ENCODE measurements at regions not wholly inside any gene's neighbourhood (a gene's known extent, or its start where the extent isn't known, plus 50 kb on each side); places are given as distances from the start of the nearest gene placed in this dataset.
"Not testable (repeated sequence)": the region's sequence is repeated elsewhere in the genome, so short reads cannot be mapped to it uniquely, and the experiment has no call there.

GRCh38 chr2:145887915-145888314, 1368.0 kb upstream of the ZEB2 start:
- H3K27me3 Mint-ChIP-seq, result no peaks in the 10 kb centered on the region
- no peak overlapping the region for H3K27ac Mint-ChIP-seq
- peaks cover 5% of the 10 kb centered on the region for H3K9me3 Mint-ChIP-seq
- intact Hi-C loops (cut with micrococcal nuclease), result no loop called here
- H3K36me3 Mint-ChIP-seq, result no peaks in the 10 kb centered on the region
- H3K4me1 Mint-ChIP-seq (ENCODE audit: low read depth), result no peaks in the 10 kb centered on the region
- no peak for DNase-seq
- POLR2A ChIA-PET, result no interaction called here
- CTCF ChIA-PET, result no interaction called here
- no peak overlapping the region for H3K4me3 Mint-ChIP-seq

GRCh38 chr2:145880997-145881396, 1361.1 kb upstream of the ZEB2 start:
- H3K36me3 Mint-ChIP-seq, H3K4me3 Mint-ChIP-seq, POLR2A ChIA-PET: not testable (repeated sequence)

GRCh38 chr2:145875016-145875415, 1355.1 kb upstream of the ZEB2 start:
- no peaks in the 10 kb centered on the region for H3K36me3 Mint-ChIP-seq
- ChIA-PET CTCF (no interaction called here), POLR2A (no interaction called here)
- H3K27ac Mint-ChIP-seq, result no peak overlapping the region
- no peaks in the 10 kb centered on the region for H3K4me1 Mint-ChIP-seq (ENCODE audit: low read depth)
- no peaks in the 10 kb centered on the region for H3K9me3 Mint-ChIP-seq
- intact Hi-C loops (cut with micrococcal nuclease), result no loop called here
- DNase-seq, result no peak
- no peaks in the 10 kb centered on the region for H3K27me3 Mint-ChIP-seq
- H3K4me3 Mint-ChIP-seq, result no peak overlapping the region

More at GRCh38 chr2:145880997-145881396, 1361.1 kb upstream of the ZEB2 start:
- DNase-seq; H3K9me3 Mint-ChIP-seq; CTCF ChIA-PET; intact Hi-C loops (cut with micrococcal nuclease); H3K27me3 Mint-ChIP-seq; H3K27ac Mint-ChIP-seq; H3K4me1 Mint-ChIP-seq (ENCODE audit: low read depth): not testable (repeated sequence)

GRCh38 chr2:145874466-145874865, 1354.5 kb upstream of the ZEB2 start:
- no peaks in the 10 kb centered on the region for H3K9me3 Mint-ChIP-seq
- CTCF ChIA-PET, result no interaction called here
- H3K4me3 Mint-ChIP-seq, result no peak overlapping the region
- no peaks in the 10 kb centered on the region for H3K27me3 Mint-ChIP-seq
- H3K36me3 Mint-ChIP-seq, result no peaks in the 10 kb centered on the region
- no peak overlapping the region for H3K27ac Mint-ChIP-seq
- POLR2A ChIA-PET, result no interaction called here
- no peaks in the 10 kb centered on the region for H3K4me1 Mint-ChIP-seq (ENCODE audit: low read depth)
- DNase-seq, result no peak
- intact Hi-C loops (cut with micrococcal nuclease), result no loop called here

- intact Hi-C loops (cut with micrococcal nuclease), result no loop called here
- POLR2A ChIA-PET, result no interaction called here
- H3K27ac Mint-ChIP-seq, result no peak overlapping the region
- DNase-seq, result no peak
- H3K27me3 Mint-ChIP-seq, result no peaks in the 10 kb centered on the region
- no peaks in the 10 kb centered on the region for H3K36me3 Mint-ChIP-seq
- no peaks in the 10 kb centered on the region for H3K9me3 Mint-ChIP-seq
- H3K4me1 Mint-ChIP-seq (ENCODE audit: low read depth), result no peaks in the 10 kb centered on the region
- CTCF ChIA-PET, result no interaction called here
- H3K4me3 Mint-ChIP-seq, result no peak overlapping the region
Measured at GRCh38 chr2:145864501-145864900, 1344.6 kb upstream of the ZEB2 start.

GRCh38 chr2:145861940-145862339, 1342.0 kb upstream of the ZEB2 start:
- POLR2A ChIA-PET, result no interaction called here
- CTCF ChIA-PET, result no interaction called here
- no peaks in the 10 kb centered on the region for H3K36me3 Mint-ChIP-seq

GRCh38 chr2:145860083-145860482, 1340.2 kb upstream of the ZEB2 start:
- Mint-ChIP-seq H3K4me3 (no peak overlapping the region), H3K27ac (no peak overlapping the region), H3K36me3 (no peaks in the 10 kb centered on the region), H3K27me3 (no peaks in the 10 kb centered on the region), H3K4me1 (ENCODE audit: low read depth) (no peaks in the 10 kb centered on the region), H3K9me3 (no peaks in the 10 kb centered on the region)
- ChIA-PET POLR2A (no interaction called here), CTCF (no interaction called here)
- intact Hi-C loops (cut with micrococcal nuclease), result no loop called here
- no peak for DNase-seq

More at GRCh38 chr2:145861940-145862339, 1342.0 kb upstream of the ZEB2 start:
- no peaks in the 10 kb centered on the region for H3K27me3 Mint-ChIP-seq
- no peaks in the 10 kb centered on the region for H3K9me3 Mint-ChIP-seq
- intact Hi-C loops (cut with micrococcal nuclease), result no loop called here
- no peaks in the 10 kb centered on the region for H3K4me1 Mint-ChIP-seq (ENCODE audit: low read depth)
- no peak overlapping the region for H3K27ac Mint-ChIP-seq
- H3K4me3 Mint-ChIP-seq, result no peak overlapping the region
- DNase-seq, result no peak

GRCh38 chr2:145855142-145855541, 1335.2 kb upstream of the ZEB2 start:
- no peak for DNase-seq
- Mint-ChIP-seq H3K27me3 (no peaks in the 10 kb centered on the region), H3K9me3 (no peaks in the 10 kb centered on the region), H3K4me3 (no peak overlapping the region), H3K27ac (no peak overlapping the region), H3K4me1 (ENCODE audit: low read depth) (no peaks in the 10 kb centered on the region), H3K36me3 (no peaks in the 10 kb centered on the region)
- ChIA-PET POLR2A (no interaction called here), CTCF (no interaction called here)
- intact Hi-C loops (cut with micrococcal nuclease), result no loop called here

- POLR2A ChIA-PET, result no interaction called here
- intact Hi-C loops (cut with micrococcal nuclease), result no loop called here
- H3K27me3 Mint-ChIP-seq, result no peaks in the 10 kb centered on the region
- CTCF ChIA-PET, result no interaction called here
- H3K4me3 Mint-ChIP-seq, result no peak overlapping the region
- no peak overlapping the region for H3K27ac Mint-ChIP-seq
- no peaks in the 10 kb centered on the region for H3K4me1 Mint-ChIP-seq (ENCODE audit: low read depth)
- DNase-seq, result no peak
- H3K9me3 Mint-ChIP-seq, result no peaks in the 10 kb centered on the region
- no peaks in the 10 kb centered on the region for H3K36me3 Mint-ChIP-seq
Measured at GRCh38 chr2:145854039-145854755, 1334.3 kb upstream of the ZEB2 start.

GRCh38 chr2:145851730-145852129, 1331.8 kb upstream of the ZEB2 start:
- ChIA-PET CTCF (no interaction called here), POLR2A (no interaction called here)
- Mint-ChIP-seq H3K4me1 (ENCODE audit: low read depth) (no peaks in the 10 kb centered on the region), H3K4me3 (no peak overlapping the region), H3K9me3 (no peaks in the 10 kb centered on the region), H3K27ac (no peak overlapping the region), H3K36me3 (no peaks in the 10 kb centered on the region), H3K27me3 (no peaks in the 10 kb centered on the region)
- intact Hi-C loops (cut with micrococcal nuclease), result no loop called here
- no peak for DNase-seq

GRCh38 chr2:145849466-145849865, 1329.5 kb upstream of the ZEB2 start:
- Mint-ChIP-seq H3K9me3 (no peaks in the 10 kb centered on the region), H3K27ac (no peak overlapping the region), H3K4me1 (ENCODE audit: low read depth) (no peaks in the 10 kb centered on the region), H3K27me3 (no peaks in the 10 kb centered on the region), H3K36me3 (no peaks in the 10 kb centered on the region), H3K4me3 (no peak overlapping the region)
- intact Hi-C loops (cut with micrococcal nuclease), result no loop called here
- CTCF ChIA-PET, result no interaction called here
- DNase-seq, result no peak
- POLR2A ChIA-PET, result no interaction called here

- Mint-ChIP-seq H3K4me1 (ENCODE audit: low read depth) (no peaks in the 10 kb centered on the region), H3K27ac (no peak overlapping the region), H3K27me3 (no peaks in the 10 kb centered on the region), H3K4me3 (no peak overlapping the region), H3K36me3 (no peaks in the 10 kb centered on the region), H3K9me3 (no peaks in the 10 kb centered on the region)
- intact Hi-C loops (cut with micrococcal nuclease), result no loop called here
- CTCF ChIA-PET, result no interaction called here
- no peak for DNase-seq
- POLR2A ChIA-PET, result no interaction called here
Measured at GRCh38 chr2:145846982-145847381, 1327.1 kb upstream of the ZEB2 start.

- no peaks in the 10 kb centered on the region for H3K27me3 Mint-ChIP-seq
- no peak overlapping the region for H3K4me3 Mint-ChIP-seq
- no peak for DNase-seq
- no peak overlapping the region for H3K27ac Mint-ChIP-seq
- POLR2A ChIA-PET, result no interaction called here
- no peaks in the 10 kb centered on the region for H3K4me1 Mint-ChIP-seq (ENCODE audit: low read depth)
- intact Hi-C loops (cut with micrococcal nuclease), result no loop called here
- H3K36me3 Mint-ChIP-seq, result no peaks in the 10 kb centered on the region
- CTCF ChIA-PET, result no interaction called here
- no peaks in the 10 kb centered on the region for H3K9me3 Mint-ChIP-seq
Measured at GRCh38 chr2:145845923-145846322, 1326.0 kb upstream of the ZEB2 start.
